ENCODE measurements at regions not wholly inside any gene's neighbourhood (a gene's known extent, or its start where the extent isn't known, plus 50 kb on each side); places are given as distances from the start of the nearest gene placed in this dataset.

DNA sequence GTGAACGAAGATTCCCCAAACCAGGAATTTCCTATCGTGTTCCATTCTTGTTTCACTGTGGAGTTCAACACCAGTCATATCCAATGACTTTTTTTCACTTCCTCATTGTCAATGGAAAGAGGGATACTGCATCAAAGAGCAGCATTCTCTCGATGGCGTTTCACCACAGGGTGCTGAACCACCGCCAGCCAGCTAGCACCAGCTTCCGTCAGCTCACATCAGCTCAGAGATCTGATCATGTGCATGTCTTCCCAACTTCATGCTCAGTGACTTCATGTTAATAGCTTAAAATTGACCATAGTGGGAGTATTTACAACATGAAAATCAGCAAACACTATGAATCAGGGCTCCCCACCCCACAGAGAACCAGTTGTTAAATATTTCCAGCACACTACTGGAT is 359.9 kb downstream of the TNS1 start:
- Histone ChIP-seq H3K27me3 (ENCODE audit: low read length) (no peaks in the 10 kb centered on the region), H3K27ac (ENCODE audit: low read depth, low read length) (no peak overlapping the region), H3K9me2 (replicated peaks; ENCODE audit: insufficient read depth, low read length) (no peaks in the 10 kb centered on the region), H3K9ac (ENCODE audit: low read length) (no peak overlapping the region), H3F3A (ENCODE audit: insufficient read depth) (no peaks in the 10 kb centered on the region), H2AFZ (ENCODE audit: low read depth, low read length, severe bottlenecking) (no peak overlapping the region), H4K20me1 (ENCODE audit: low read depth, low read length) (no peaks in the 10 kb centered on the region), H3K4me2 (ENCODE audit: low read depth, low read length, poor library complexity, severe bottlenecking) (no peak overlapping the region), H3K4me3 (ENCODE audit: insufficient read depth, low read length, poor library complexity, severe bottlenecking) (no peak overlapping the region), H3K36me3 (ENCODE audit: low read length) (no peaks in the 10 kb centered on the region), H3K79me2 (ENCODE audit: insufficient read depth, low read length) (no peaks in the 10 kb centered on the region), H3K9me3 (ENCODE audit: insufficient read depth, low read length) (no peaks in the 10 kb centered on the region)
- TF ChIP-seq, protein P1, sequence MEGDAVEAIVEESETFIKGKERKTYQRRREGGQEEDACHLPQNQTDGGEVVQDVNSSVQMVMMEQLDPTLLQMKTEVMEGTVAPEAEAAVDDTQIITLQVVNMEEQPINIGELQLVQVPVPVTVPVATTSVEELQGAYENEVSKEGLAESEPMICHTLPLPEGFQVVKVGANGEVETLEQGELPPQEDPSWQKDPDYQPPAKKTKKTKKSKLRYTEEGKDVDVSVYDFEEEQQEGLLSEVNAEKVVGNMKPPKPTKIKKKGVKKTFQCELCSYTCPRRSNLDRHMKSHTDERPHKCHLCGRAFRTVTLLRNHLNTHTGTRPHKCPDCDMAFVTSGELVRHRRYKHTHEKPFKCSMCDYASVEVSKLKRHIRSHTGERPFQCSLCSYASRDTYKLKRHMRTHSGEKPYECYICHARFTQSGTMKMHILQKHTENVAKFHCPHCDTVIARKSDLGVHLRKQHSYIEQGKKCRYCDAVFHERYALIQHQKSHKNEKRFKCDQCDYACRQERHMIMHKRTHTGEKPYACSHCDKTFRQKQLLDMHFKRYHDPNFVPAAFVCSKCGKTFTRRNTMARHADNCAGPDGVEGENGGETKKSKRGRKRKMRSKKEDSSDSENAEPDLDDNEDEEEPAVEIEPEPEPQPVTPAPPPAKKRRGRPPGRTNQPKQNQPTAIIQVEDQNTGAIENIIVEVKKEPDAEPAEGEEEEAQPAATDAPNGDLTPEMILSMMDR (IDR thresholded peaks at IDR 0.05; ENCODE audit: insufficient read depth, low read length, poor library complexity, severe bottlenecking) = no peak
- no peak for TF ChIP-seq EZH2phosphoT487 (conservative IDR thresholded peaks at IDR 0.05; ENCODE audit: low read length)

DNA sequence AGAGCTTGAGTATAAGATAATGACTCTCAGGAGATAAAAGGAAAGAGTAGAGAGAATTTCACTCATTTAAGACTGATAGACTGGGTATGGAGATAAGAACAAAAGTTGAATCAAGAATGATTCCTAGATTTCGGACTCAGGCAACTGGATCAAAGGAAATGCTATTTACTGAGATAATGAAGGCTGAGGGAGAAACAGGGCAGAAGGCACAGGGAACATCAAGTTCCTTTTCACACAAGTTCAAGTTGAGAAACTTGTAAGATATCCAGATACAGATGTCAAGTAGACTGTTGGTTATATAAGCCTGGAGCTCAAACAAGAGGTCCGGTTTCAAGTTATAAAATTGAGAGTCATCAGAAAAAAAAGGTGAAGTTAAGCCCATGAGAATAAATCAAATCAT is 360.8 kb downstream of the TNS1 start:
- Histone ChIP-seq H3F3A (ENCODE audit: insufficient read depth) (no peaks in the 10 kb centered on the region), H2AFZ (ENCODE audit: low read depth, low read length, severe bottlenecking) (no peak overlapping the region), H3K27me3 (ENCODE audit: low read length) (no peaks in the 10 kb centered on the region), H3K27ac (ENCODE audit: low read depth, low read length) (no peak overlapping the region), H3K9ac (ENCODE audit: low read length) (no peak overlapping the region), H3K9me3 (ENCODE audit: insufficient read depth, low read length) (no peaks in the 10 kb centered on the region), H3K36me3 (ENCODE audit: low read length) (no peaks in the 10 kb centered on the region), H3K4me2 (ENCODE audit: low read depth, low read length, poor library complexity, severe bottlenecking) (no peak overlapping the region), H4K20me1 (ENCODE audit: low read depth, low read length) (no peaks in the 10 kb centered on the region), H3K4me3 (ENCODE audit: insufficient read depth, low read length, poor library complexity, severe bottlenecking) (no peak overlapping the region), H3K9me2 (replicated peaks; ENCODE audit: insufficient read depth, low read length) (no peaks in the 10 kb centered on the region), H3K79me2 (ENCODE audit: insufficient read depth, low read length) (no peaks in the 10 kb centered on the region)
- TF ChIP-seq, protein P1 (IDR thresholded peaks at IDR 0.05; ENCODE audit: insufficient read depth, low read length, poor library complexity, severe bottlenecking) = no peak
- TF ChIP-seq EZH2phosphoT487 (conservative IDR thresholded peaks at IDR 0.05; ENCODE audit: low read length) = no peak

DNA sequence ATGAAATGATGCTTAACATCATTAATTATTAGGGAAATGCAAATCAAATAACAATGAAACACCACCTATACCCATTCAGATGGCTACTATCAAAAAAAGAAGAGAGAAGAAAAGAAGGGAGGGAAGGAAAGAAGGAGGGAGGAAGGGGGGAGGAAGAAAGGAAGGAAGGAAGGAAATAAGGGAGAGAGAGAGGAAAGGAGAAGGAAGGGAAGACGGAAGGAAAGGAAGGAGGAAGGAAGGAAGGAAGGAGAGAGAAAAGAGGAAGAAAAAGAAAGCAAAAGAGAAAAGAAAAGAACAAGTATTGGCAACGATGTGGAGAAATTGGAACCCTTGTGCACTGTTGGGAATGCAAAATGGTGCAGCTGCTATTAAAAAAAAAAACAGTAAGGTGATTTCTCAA is 363.3 kb downstream of the TNS1 start:
- TF ChIP-seq, protein P1 (IDR thresholded peaks at IDR 0.05; ENCODE audit: insufficient read depth, low read length, poor library complexity, severe bottlenecking) = no peak
- TF ChIP-seq EZH2phosphoT487 (conservative IDR thresholded peaks at IDR 0.05; ENCODE audit: low read length) = no peak
- Histone ChIP-seq H3K79me2 (ENCODE audit: insufficient read depth, low read length) (no peaks in the 10 kb centered on the region), H3K27me3 (ENCODE audit: low read length) (no peaks in the 10 kb centered on the region), H3K27ac (ENCODE audit: low read depth, low read length) (no peak overlapping the region), H3K9ac (ENCODE audit: low read length) (no peak overlapping the region), H3K4me2 (ENCODE audit: low read depth, low read length, poor library complexity, severe bottlenecking) (no peak overlapping the region), H3K36me3 (ENCODE audit: low read length) (no peaks in the 10 kb centered on the region), H2AFZ (ENCODE audit: low read depth, low read length, severe bottlenecking) (no peak overlapping the region), H3K9me3 (ENCODE audit: insufficient read depth, low read length) (no peaks in the 10 kb centered on the region), H3F3A (ENCODE audit: insufficient read depth) (no peaks in the 10 kb centered on the region), H3K9me2 (replicated peaks; ENCODE audit: insufficient read depth, low read length) (no peaks in the 10 kb centered on the region), H3K4me3 (ENCODE audit: insufficient read depth, low read length, poor library complexity, severe bottlenecking) (no peak overlapping the region), H4K20me1 (ENCODE audit: low read depth, low read length) (no peaks in the 10 kb centered on the region)

Data from SU-DHL-6 (cell line).